HG03280 (cell line): ENCODE measurements at regions not wholly inside any gene's neighbourhood (a gene's known extent, or its start where the extent isn't known, plus 50 kb on each side); places are given as distances from the start of the nearest gene placed in this dataset.
A peak's percentile ranks its signal among the peaks of the same experiment; 100 is the strongest.
"Not testable (repeated sequence)": the region's sequence is repeated elsewhere in the genome, so short reads cannot be mapped to it uniquely, and the experiment has no call there.

Experiments
- ATAC-seq: cut with Tn5 transposase; IDR thresholded peaks from one replicate; pipeline ENCODE4 v1.9.1; 2021; ENCODE audit warnings: mild to moderate bottlenecking, moderate library complexity; ENCODE audit not compliant: unreplicated experiment

GRCh38 chr20:4635781-4636180, 50.5 kb upstream of the PRNP start:
- ATAC-seq = no peak

DNA sequence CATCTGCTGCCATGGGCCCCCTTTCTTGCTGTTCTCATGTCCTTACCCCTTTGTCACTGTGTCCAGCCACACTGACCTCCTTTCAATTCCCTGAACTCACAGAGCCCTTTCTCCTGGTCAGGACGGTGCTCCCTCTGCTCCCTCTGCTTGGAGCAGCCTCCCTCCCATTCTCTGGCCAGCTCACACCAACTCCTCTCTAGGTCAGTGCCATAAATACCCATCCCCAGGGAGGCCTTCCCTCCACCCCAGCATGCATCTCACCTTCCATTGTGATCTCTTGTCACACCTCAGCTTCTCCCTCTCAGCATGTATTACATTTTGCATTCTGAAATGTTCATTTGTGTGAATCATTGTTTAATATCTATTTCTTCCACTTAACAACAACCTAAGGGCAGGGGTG, 50.9 kb upstream of the PRNP start:
- no peak for ATAC-seq

DNA sequence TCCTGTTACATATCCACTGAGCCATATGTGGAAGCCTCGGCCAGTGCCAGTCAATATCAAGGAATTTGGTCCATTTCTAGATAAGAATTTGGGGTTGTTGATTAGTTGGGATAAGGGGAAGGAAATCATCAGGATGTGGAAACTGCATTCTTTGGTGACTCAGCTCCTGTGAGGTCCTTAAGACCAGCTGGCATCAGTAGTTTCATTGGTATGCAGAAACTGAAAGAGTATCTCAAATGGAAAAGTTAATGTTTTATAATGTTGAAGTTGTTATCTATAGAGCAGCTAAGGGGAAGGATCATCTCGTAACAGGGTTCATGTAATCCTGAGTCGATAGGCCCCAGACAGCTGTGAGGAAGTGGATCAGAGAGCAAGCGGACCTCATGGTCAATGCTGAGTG, 52.5 kb upstream of the PRNP start:
- ATAC-seq = no peak

GRCh38 chr20:4633379-4633778, 52.9 kb upstream of the PRNP start:
- ATAC-seq = no peak

DNA sequence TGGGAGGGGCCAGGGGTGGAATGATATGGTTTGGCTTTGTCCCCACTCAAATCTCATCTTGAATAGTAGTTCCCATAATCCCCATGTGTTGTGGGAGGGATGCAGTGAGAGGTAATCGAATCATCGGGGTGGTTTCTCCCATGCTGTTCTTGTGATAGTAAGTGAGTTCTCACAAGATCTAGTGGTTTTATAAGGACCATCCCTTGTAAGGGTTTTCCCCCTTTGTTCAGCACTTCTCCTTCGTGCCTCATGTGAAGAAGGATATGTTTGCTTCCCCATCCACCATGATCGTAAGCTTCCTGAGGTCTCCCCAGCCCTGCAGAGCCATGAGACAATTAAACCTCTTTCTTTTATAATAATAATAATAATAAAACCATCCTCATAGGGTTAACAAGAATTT, 53.4 kb upstream of the PRNP start:
- ATAC-seq = no peak

- no peak for ATAC-seq
Observed at GRCh38 chr20:4626228-4626627, 60.0 kb upstream of the PRNP start.

- ATAC-seq = no peak
Observed at GRCh38 chr20:4625687-4626086, 60.6 kb upstream of the PRNP start.

- ATAC-seq = not testable (repeated sequence)
Observed at GRCh38 chr20:4624675-4625336, 61.5 kb upstream of the PRNP start.

GRCh38 chr20:4619144-4619543, 67.1 kb upstream of the PRNP start:
- ATAC-seq = not testable (repeated sequence)

DNA sequence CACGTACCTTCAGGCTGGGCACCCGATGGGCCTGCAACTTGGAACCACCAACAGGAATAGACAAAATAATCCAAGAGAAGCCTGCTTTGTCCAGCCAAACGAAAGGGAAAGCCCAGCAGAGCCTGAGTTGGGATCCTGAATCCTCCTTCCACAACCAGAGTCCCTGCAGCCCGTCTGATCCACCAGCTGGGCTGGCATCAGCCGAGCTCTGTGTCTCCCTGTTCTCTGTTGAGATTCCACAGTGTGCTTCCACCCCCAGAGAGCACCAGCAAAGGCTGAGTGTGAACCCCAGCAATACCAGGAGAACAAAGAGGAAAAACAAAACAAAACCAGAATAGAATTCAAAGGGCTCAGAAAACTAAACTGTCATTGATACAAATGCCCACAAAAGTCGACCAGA, 68.8 kb upstream of the PRNP start:
- no peak for ATAC-seq

DNA sequence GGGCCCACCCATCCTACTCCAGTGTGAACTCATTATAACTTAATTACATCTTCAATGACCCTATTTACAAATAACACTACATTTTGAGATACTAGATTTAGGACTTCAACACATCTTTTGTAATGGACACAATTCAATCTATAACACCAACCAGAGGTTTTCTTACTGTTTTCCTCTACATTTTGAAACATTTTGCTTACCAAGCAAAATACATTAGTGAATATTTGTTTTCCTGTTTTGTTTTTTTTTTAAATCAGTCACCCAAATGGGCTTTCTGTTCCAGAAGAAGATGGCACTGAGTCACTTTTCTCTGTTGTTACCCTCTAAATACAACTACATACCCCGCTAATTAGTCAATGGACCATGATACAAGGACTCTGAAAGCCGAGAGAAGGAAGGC, 69.2 kb upstream of the PRNP start:
- no peak for ATAC-seq

GRCh38 chr20:4613718-4614620, 72.3 kb upstream of the PRNP start:
- ATAC-seq = peak; percentile 68

DNA sequence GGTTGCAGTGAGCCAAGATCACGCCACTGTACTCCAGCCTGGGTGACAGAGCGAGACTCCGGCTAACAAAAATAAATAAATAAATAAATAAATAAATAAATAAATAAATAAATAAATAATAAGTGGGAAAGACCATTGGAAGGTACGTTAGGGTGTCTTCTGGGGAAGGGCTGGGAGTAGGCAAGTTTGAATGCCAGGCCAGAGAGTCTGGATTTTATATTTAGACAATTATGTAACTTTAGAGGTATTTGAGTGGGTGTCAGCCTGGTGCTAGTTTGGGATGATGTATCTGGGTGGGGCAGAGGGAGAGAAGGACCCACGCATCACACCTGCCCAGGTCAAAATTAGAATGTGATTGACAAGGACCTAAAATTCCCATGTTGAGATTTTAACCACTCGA, 73.1 kb upstream of the PRNP start:
- no peak for ATAC-seq

DNA sequence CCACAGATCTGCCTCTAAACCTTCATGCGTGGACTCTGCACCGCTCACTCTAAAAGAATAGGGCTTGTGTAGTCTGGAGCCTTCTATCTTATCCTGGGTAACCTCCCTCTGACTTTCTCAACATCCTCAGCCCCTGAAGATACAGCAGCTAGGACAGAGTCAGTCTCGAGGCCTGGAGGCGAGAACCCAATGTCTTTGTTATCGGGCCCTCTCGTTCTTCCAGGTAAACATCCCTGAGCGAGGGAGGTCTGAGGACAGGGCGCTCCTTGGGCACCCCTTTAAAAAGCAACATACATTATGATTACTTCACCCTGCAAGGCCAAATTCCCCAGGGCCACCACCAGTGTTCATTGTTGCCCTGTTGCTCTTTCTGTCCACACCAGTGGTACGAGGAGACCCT, 75.4 kb upstream of the PRNP start:
- no peak for ATAC-seq

DNA sequence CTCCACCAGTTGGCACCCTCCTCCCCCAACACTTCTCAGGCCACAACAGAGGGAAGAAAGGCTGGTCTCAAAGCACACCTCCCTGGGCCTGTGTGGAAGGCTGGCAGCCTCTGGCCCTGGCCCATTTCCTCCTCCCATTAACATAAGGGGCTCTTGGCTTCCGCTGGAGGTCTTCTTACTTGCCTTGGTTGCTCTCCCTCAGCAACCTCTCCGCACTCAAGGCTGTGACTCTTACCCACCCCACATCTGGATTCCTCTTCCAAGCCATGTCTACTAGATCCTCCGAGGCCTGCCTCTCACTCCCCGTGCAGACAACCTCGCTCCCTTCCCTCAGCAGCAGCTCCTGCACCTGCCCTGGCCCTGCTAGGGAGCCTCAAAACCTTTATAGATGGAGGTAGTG, 76.7 kb upstream of the PRNP start:
- ATAC-seq = no peak

DNA sequence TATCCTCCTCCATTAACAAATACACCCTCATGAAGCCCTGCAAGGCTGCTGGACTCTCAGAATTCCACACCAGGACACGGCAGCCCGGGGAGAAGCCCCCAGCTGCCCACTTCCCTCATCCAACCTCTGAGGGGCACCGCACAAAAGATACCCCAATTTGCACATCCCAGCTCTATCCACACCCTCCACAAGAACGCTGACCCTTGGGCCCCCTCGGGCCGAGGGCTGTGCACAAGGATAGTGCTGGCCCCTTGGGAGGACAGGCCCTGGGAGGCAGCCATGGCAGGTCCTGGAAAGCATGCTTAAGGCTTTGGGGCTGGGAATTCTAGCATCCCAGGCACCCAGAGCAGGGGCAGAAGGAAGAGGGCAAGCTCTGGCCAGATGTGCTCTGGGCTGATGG, 77.4 kb upstream of the PRNP start:
- ATAC-seq = no peak

DNA sequence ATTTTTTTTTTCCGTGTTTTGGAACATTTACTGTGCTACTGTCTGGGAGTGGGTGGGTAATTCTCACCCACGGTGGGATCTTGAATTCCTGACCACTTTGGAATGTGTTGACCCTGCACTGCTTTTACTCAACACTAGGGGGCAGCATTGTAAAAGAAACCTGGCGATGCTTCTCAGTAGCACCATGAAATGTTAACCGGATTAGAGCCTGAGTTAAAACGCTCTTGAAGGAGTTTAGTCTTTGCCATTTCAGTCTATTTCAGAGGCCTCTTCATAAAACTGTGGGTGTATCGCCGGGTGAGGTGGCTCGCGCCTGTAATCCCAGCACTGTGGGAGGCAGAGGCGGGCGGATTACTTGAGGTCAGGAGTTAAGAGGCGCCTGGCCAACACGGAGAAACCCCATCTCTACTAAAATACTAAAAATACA, 79.0 kb upstream of the PRNP start:
- peak; percentile 72 for ATAC-seq

DNA sequence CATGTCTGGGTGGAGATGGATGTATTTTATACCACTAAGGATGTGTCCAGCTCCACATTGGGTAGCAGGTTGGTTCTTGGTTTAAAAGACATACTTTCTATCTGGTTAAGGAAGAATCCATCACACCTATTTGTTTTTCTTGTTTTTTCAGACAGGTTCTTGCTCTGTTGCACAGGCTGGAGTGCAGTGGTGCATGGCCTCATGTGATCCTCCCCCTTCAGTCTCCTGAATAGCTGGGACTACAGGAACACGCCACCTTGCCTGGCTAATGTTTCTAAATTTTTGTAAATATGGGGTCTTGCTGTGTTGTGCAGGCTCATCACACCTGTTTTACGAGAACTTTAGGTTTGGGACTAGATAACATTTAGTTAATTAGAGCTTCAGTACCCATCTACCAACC, 80.2 kb upstream of the PRNP start:
- no peak for ATAC-seq

- no peak for ATAC-seq
Observed at GRCh38 chr20:4605166-4605565, 81.1 kb upstream of the PRNP start.

GRCh38 chr20:4604580-4604979, 81.7 kb upstream of the PRNP start:
- ATAC-seq = no peak

- ATAC-seq = no peak
Observed at GRCh38 chr20:4603724-4604123, 82.5 kb upstream of the PRNP start.

DNA sequence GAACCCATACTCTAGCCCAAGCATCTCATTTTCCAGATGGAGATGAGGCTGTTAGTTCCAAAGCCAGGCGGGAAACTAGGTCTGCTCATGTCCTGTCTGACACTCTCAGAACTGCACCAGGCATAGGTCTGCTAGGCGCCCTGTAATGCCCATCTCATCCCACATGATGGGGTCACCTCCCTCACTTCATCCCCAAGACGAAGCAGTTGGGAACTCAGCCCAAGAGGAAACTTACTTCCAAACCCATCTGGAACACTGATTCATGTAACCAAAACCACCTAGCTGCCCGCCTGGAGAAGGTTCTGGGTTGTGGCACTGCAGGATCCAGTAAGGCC, 84.0 kb upstream of the PRNP start:
- ATAC-seq = no peak
